Adrenal gland (tissue), 5 donors: ENCODE measurements at regions not wholly inside any gene's neighbourhood (a gene's known extent, or its start where the extent isn't known, plus 50 kb on each side); places are given as distances from the start of the nearest gene placed in this dataset.

Experiments
- CTCF ChIP-seq, 6 experiments: fragments of 450-650 bp in 4 of 6; fragments of 200-600 bp in 2 of 6; sonication (generic) in 1 of 6; IDR thresholded peaks; 1 replicate in 5 of 6; 2 replicates in 1 of 6; pipeline versions ENCODE4 v1.5.1 to v1.8.0; 2016 to 2021; ENCODE audit warnings: antibody characterized with exemption in 6 of 6, mild to moderate bottlenecking in 2 of 6, moderate library complexity in 1 of 6
- POLR2A ChIP-seq, 2 donors: fragments of 450-650 bp; IDR thresholded peaks; one replicate each; pipeline ENCODE4 v1.6.1; 2017; ENCODE audit warnings: antibody characterized with exemption in 2 of 2, mild to moderate bottlenecking in 2 of 2, moderate library complexity in 1 of 2
- donor health status: DM: no; HTN: no; CAD: no.

- TF ChIP-seq CTCF (IDR thresholded peaks at IDR 0.05) (no peak), POLR2A (IDR thresholded peaks at IDR 0.05) (no peak)
Measured at GRCh38 chr13:111850458-111850857, 216.5 kb upstream of the SOX1 start.
